Nephron (organoid): ENCODE measurements at regions not wholly inside any gene's neighbourhood (a gene's known extent, or its start where the extent isn't known, plus 50 kb on each side); places are given as distances from the start of the nearest gene placed in this dataset.

ENCODE experiments used
- H3K27ac Mint-ChIP-seq, 3 experiments: 2 replicates each; pipeline ENCODE4 v1.8.0; 2020; ENCODE audit warnings: mixed read lengths in 3 of 3, mild to moderate bottlenecking in 2 of 3, moderate library complexity in 1 of 3
- H3K27me3 Mint-ChIP-seq: 2 replicates; pipeline ENCODE4 v1.8.0; 2021; ENCODE audit warnings: low read depth, mild to moderate bottlenecking, moderate library complexity, mixed read lengths
- H3K36me3 Mint-ChIP-seq: 2 replicates; pipeline ENCODE4 v1.8.0; 2020; ENCODE audit warnings: low read depth, mixed read lengths
- H3K4me1 Mint-ChIP-seq: 2 replicates; pipeline ENCODE4 v1.8.0; 2020; ENCODE audit warnings: mixed read lengths
- H3K4me3 Mint-ChIP-seq, 3 experiments: 2 replicates each; pipeline ENCODE4 v1.8.0; 2020; ENCODE audit warnings: mild to moderate bottlenecking in 3 of 3, mixed read lengths in 3 of 3, moderate library complexity in 2 of 3
- H3K9me3 Mint-ChIP-seq: 2 replicates; pipeline ENCODE4 v1.8.0; 2020; ENCODE audit warnings: mixed read lengths
- TF ChIP-seq, protein P1 (sequence below), 3 experiments: fragments of 200-600 bp; sonication (generic); IDR thresholded peaks; one replicate each; pipeline ENCODE4 v1.5.0; 2021; ENCODE audit warnings: antibody characterized with exemption in 3 of 3; ENCODE audit not compliant: unreplicated experiment in 3 of 3

DNA sequence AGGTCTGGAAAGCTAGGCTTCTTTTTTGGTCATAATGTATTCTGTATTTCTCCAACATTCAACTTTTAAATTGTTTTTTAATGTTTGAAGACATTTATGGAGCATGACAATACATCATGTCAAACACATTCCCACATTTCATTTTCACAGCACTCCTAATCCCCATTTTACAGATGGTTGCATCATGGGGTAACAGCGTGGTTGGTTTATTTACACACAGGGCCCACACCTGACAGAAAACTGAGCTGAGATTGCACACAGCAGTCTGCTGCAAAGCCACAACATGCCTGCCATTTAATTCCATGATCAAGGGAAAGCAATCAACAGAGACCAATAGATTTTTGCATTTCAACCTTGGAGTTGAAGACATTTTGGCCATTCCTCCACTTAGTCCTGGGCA is 335.7 kb upstream of the MGAT5 start:
- TF ChIP-seq, protein P1, sequence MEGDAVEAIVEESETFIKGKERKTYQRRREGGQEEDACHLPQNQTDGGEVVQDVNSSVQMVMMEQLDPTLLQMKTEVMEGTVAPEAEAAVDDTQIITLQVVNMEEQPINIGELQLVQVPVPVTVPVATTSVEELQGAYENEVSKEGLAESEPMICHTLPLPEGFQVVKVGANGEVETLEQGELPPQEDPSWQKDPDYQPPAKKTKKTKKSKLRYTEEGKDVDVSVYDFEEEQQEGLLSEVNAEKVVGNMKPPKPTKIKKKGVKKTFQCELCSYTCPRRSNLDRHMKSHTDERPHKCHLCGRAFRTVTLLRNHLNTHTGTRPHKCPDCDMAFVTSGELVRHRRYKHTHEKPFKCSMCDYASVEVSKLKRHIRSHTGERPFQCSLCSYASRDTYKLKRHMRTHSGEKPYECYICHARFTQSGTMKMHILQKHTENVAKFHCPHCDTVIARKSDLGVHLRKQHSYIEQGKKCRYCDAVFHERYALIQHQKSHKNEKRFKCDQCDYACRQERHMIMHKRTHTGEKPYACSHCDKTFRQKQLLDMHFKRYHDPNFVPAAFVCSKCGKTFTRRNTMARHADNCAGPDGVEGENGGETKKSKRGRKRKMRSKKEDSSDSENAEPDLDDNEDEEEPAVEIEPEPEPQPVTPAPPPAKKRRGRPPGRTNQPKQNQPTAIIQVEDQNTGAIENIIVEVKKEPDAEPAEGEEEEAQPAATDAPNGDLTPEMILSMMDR (IDR thresholded peaks at IDR 0.05; ENCODE audit: unreplicated experiment in 3 of 3) = no peak
- H3K36me3 Mint-ChIP-seq = no peaks in the 10 kb centered on the region
- H3K27ac Mint-ChIP-seq = no peak overlapping the region
- no peaks in the 10 kb centered on the region for H3K4me1 Mint-ChIP-seq
- H3K27me3 Mint-ChIP-seq = no peaks in the 10 kb centered on the region
- H3K4me3 Mint-ChIP-seq = no peak overlapping the region
- H3K9me3 Mint-ChIP-seq = no peaks in the 10 kb centered on the region

DNA sequence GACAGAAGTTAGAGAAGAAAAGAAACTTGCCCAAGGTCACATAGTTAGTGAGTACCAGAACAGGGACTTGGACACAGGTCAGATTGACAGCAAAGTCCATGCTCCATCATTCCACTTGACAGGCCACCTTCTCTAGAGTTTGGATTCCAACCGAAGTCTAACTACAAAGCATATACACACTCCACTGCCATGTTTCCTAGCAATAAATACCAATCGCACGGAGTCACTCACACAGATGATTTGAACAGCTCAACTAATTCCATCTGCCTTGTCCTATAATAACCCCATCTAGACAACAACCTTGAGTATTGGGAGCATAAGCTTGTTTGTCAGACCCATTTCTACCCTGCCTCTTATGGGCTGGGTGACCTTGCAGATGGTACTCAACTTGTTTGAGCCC is 334.6 kb upstream of the MGAT5 start:
- Mint-ChIP-seq H3K36me3 (no peaks in the 10 kb centered on the region), H3K27ac (no peak overlapping the region), H3K4me3 (no peak overlapping the region), H3K27me3 (no peaks in the 10 kb centered on the region), H3K9me3 (no peaks in the 10 kb centered on the region), H3K4me1 (no peaks in the 10 kb centered on the region)
- TF ChIP-seq, protein P1 (IDR thresholded peaks at IDR 0.05; ENCODE audit: unreplicated experiment in 3 of 3) = no peak

DNA sequence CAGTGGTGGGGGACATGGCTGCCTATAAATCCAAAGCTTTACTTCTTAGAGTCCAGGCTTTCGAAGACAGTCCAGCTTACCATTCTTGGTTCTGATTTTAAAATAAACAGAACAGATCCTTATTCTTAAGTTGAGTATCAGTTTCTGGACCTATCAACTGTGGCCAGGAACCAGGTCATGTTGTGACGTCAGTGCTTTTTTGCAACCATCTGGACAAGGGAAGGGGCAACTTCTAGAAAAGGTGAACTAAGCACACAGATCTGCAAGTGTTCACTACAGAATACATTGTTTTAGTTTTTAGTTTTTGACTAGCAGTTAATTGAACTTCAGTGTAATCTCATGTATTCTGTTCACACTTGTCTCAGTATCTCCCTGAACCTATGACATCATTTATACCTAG is 326.0 kb upstream of the MGAT5 start:
- Mint-ChIP-seq H3K27ac (no peak overlapping the region), H3K4me3 (no peak overlapping the region), H3K36me3 (no peaks in the 10 kb centered on the region), H3K4me1 (no peaks in the 10 kb centered on the region), H3K27me3 (peaks cover 7% of the 10 kb centered on the region), H3K9me3 (peaks cover 2% of the 10 kb centered on the region)
- TF ChIP-seq, protein P1 (IDR thresholded peaks at IDR 0.05; ENCODE audit: unreplicated experiment in 3 of 3) = no peak

DNA sequence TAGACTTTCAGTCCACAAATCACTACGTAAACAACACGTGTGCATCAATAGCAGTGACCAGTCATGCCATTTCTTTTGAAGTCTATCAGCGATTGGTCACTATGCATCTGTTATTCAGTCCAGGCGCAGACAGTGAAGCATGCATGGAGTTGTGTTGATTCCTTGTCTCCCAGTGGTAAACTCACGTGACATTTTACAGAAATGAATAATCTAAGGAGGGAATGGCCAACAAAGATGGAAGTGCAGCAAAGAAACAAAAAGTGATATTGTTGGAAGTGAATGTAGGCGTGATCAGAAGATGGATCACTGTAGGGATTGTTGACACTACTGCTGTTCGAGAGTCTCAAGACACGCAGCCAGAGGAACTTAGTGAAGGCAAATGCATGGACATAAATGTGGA is 317.8 kb upstream of the MGAT5 start:
- TF ChIP-seq, protein P1 (IDR thresholded peaks at IDR 0.05; ENCODE audit: unreplicated experiment in 3 of 3) = no peak
- H3K27ac Mint-ChIP-seq = no peak overlapping the region
- no peak overlapping the region for H3K4me3 Mint-ChIP-seq
- peaks cover 2% of the 10 kb centered on the region for H3K9me3 Mint-ChIP-seq
- H3K36me3 Mint-ChIP-seq = no peaks in the 10 kb centered on the region
- no peaks in the 10 kb centered on the region for H3K4me1 Mint-ChIP-seq
- no peaks in the 10 kb centered on the region for H3K27me3 Mint-ChIP-seq

DNA sequence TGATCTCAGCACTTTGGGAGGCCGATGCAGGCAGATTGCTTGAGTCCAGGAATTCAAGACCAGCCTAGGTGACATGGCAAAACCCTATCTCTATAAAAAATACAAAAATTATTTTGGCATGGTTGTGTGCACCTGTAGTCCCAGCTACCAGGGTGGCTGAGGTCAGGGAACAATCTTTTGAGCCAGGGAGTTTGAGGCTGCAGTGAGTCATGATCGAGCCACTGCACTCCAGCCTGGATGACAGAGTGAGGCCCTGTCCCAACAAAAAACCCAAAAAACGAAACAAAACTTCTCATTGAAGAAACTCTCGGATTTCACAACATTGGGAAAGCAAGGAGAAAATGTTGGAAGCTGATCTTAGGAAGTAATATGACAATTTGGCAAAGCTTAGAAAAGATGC is 317.3 kb upstream of the MGAT5 start:
- no peak overlapping the region for H3K27ac Mint-ChIP-seq
- H3K4me1 Mint-ChIP-seq = no peaks in the 10 kb centered on the region
- H3K36me3 Mint-ChIP-seq = no peaks in the 10 kb centered on the region

DNA sequence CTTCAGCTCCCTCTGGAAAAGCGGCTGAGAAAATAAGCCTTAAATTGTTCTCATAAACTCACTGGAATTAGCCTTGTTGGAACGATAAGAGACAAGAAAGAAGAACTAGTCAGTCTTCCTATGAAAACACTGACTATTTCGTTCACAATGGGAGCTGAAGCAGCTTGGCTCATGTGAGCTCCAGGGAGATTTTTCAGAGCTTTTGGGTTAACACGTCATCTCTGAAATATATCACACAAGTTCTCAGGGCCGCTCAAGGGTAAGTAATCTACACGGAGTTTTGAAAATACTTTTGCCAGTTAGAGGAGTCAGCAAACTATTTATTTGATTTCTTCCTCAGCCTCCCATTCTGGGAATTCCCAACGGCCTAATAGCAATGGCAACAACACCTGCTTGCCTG is 316.2 kb upstream of the MGAT5 start:
- no peak overlapping the region for H3K27ac Mint-ChIP-seq
- no peaks in the 10 kb centered on the region for H3K9me3 Mint-ChIP-seq
- TF ChIP-seq, protein P1 (IDR thresholded peaks at IDR 0.05; ENCODE audit: unreplicated experiment in 3 of 3) = no peak
- H3K4me3 Mint-ChIP-seq = no peak overlapping the region
- H3K4me1 Mint-ChIP-seq = no peaks in the 10 kb centered on the region
- H3K27me3 Mint-ChIP-seq = peaks cover 4% of the 10 kb centered on the region
- no peaks in the 10 kb centered on the region for H3K36me3 Mint-ChIP-seq

More for the DNA sequence above, 317.3 kb upstream of the MGAT5 start:
- Mint-ChIP-seq H3K4me3 (no peak overlapping the region), H3K9me3 (no peaks in the 10 kb centered on the region), H3K27me3 (no peaks in the 10 kb centered on the region)
- TF ChIP-seq, protein P1 (IDR thresholded peaks at IDR 0.05; ENCODE audit: unreplicated experiment in 3 of 3) = no peak
